ENCODE measurements at regions not wholly inside any gene's neighbourhood (a gene's known extent, or its start where the extent isn't known, plus 50 kb on each side); places are given as distances from the start of the nearest gene placed in this dataset.

DNA sequence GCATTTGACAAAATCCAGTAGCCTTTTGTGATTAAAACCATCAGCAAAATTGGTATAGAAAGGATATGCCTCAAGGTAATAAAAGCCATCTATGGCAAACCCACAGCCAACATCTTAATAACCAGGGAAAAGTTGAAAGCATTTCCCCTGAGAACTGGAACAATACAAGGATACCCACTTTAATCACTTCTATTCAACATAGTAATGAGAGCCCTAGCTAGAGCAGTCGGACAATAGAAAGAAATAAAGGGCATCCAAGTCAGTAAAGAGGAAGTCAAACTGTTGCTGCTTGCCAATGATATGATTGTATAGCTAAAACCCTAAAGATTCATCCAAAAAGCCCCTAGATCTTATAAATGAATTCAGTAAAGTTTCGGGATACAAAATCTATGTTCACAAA is 1510.3 kb downstream of the PCDH9 start:
- TF ChIP-seq EP300 (IDR thresholded peaks at IDR 0.05) (no peak), POLR2A (IDR thresholded peaks at IDR 0.05) (no peak), POLR2AphosphoS5 (IDR thresholded peaks at IDR 0.05) (no peak)
- TF ChIP-seq, protein P1, sequence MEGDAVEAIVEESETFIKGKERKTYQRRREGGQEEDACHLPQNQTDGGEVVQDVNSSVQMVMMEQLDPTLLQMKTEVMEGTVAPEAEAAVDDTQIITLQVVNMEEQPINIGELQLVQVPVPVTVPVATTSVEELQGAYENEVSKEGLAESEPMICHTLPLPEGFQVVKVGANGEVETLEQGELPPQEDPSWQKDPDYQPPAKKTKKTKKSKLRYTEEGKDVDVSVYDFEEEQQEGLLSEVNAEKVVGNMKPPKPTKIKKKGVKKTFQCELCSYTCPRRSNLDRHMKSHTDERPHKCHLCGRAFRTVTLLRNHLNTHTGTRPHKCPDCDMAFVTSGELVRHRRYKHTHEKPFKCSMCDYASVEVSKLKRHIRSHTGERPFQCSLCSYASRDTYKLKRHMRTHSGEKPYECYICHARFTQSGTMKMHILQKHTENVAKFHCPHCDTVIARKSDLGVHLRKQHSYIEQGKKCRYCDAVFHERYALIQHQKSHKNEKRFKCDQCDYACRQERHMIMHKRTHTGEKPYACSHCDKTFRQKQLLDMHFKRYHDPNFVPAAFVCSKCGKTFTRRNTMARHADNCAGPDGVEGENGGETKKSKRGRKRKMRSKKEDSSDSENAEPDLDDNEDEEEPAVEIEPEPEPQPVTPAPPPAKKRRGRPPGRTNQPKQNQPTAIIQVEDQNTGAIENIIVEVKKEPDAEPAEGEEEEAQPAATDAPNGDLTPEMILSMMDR (IDR thresholded peaks at IDR 0.05): no peak

Measured in gastroesophageal sphincter (tissue), 3 donors.